ENCODE measurements at regions not wholly inside any gene's neighbourhood (a gene's known extent, or its start where the extent isn't known, plus 50 kb on each side); places are given as distances from the start of the nearest gene placed in this dataset.
"Not testable (repeated sequence)": the region's sequence is repeated elsewhere in the genome, so short reads cannot be mapped to it uniquely, and the experiment has no call there.

GRCh38 chr1:228669242-228669585 lies 66.1 kb upstream of the RHOU start:
- Histone ChIP-seq H3K4me1 (peaks cover 13% of the 10 kb centered on the region), H3K9me3 (replicated peaks) (no peaks in the 10 kb centered on the region), H3K36me3 (no peaks in the 10 kb centered on the region), H3K27ac (replicated peaks) (no peak overlapping the region), H3K27me3 (ENCODE audit: low read depth) (no peaks in the 10 kb centered on the region), H3K4me3 (no peak overlapping the region)
- intact Hi-C loops (cut with micrococcal nuclease) = loop anchor here (10.0 kb wide), 1 partner anchor 566 kb away; no protein-coding TSS in a partner anchor
- TF ChIP-seq, protein P1, sequence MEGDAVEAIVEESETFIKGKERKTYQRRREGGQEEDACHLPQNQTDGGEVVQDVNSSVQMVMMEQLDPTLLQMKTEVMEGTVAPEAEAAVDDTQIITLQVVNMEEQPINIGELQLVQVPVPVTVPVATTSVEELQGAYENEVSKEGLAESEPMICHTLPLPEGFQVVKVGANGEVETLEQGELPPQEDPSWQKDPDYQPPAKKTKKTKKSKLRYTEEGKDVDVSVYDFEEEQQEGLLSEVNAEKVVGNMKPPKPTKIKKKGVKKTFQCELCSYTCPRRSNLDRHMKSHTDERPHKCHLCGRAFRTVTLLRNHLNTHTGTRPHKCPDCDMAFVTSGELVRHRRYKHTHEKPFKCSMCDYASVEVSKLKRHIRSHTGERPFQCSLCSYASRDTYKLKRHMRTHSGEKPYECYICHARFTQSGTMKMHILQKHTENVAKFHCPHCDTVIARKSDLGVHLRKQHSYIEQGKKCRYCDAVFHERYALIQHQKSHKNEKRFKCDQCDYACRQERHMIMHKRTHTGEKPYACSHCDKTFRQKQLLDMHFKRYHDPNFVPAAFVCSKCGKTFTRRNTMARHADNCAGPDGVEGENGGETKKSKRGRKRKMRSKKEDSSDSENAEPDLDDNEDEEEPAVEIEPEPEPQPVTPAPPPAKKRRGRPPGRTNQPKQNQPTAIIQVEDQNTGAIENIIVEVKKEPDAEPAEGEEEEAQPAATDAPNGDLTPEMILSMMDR (IDR thresholded peaks at IDR 0.05; ENCODE audit: borderline replicate concordance) = no peak
- no peak for DNase-seq

DNA sequence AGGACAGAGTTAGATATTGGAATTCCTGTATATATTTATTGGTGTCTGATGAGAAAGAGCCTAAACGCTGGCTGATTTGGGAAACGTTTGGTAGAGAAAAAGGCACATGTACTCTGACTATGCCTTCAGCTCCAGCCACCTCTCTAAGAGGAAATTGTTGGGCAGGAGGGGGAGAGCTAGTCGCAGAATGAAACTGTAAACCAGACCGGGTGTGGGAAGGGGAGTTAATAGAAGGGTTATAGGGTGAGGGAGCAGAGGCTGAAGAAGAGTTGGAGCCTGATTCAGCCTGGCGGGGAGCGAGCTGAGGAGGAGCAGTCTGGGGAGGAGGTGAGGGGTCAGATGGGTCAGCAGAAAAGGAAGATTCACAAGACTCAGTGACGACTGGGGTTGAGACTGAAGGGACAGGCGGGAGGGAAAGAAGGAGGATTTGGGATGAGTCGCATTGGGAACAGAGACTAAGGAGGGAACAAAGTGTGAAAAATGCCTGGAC lies 54.2 kb upstream of the RHOU start:
- H3K4me3 ChIP-seq; DNase-seq; H3K9me3 ChIP-seq (replicated peaks); intact Hi-C loops (cut with micrococcal nuclease); H3K36me3 ChIP-seq; H3K27ac ChIP-seq (replicated peaks): not testable (repeated sequence)
- H3K27me3 ChIP-seq (ENCODE audit: low read depth) = peaks cover 14% of the 10 kb centered on the region
- H3K4me1 ChIP-seq = peaks cover 14% of the 10 kb centered on the region

- TF ChIP-seq, protein P1 (IDR thresholded peaks at IDR 0.05; ENCODE audit: borderline replicate concordance) = no peak
Observed at GRCh38 chr1:228683428-228683827, 51.9 kb upstream of the RHOU start.

DNA sequence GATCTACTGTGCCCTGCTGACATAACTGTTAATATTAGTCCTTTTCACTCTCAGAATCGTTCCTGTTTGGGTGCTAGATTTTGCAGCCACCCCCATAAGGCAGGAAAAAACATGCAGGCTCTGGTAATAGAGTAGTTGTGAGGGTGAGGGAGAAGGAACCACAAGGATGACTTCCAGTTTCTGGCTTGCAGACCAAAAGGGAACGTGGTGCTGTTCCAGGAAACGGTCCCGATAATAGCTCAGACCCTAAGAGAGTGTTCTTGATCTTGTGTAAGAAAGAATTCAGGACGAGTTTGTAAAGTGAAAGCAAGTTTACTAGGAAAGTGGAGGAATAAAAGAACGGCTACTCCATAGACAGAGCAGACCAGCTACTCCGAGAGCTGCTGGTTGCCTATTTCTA lies 50.7 kb upstream of the RHOU start:
- Histone ChIP-seq H3K27me3 (ENCODE audit: low read depth) (peaks cover 14% of the 10 kb centered on the region), H3K4me1 (peaks cover 14% of the 10 kb centered on the region), H3K9me3 (replicated peaks) (no peaks in the 10 kb centered on the region), H3K4me3 (no peak overlapping the region), H3K27ac (replicated peaks) (peak overlapping the region; percentile 66), H3K36me3 (no peaks in the 10 kb centered on the region)
- TF ChIP-seq, protein P1 (IDR thresholded peaks at IDR 0.05; ENCODE audit: borderline replicate concordance) = no peak
- intact Hi-C loops (cut with micrococcal nuclease) = no loop called here
- no peak for DNase-seq

More at GRCh38 chr1:228683428-228683827, 51.9 kb upstream of the RHOU start:
- intact Hi-C loops (cut with micrococcal nuclease) = no loop called here
- Histone ChIP-seq H3K4me1 (peaks cover 14% of the 10 kb centered on the region), H3K27me3 (ENCODE audit: low read depth) (peaks cover 14% of the 10 kb centered on the region), H3K9me3 (replicated peaks) (no peaks in the 10 kb centered on the region), H3K27ac (replicated peaks) (no peak overlapping the region), H3K4me3 (no peak overlapping the region), H3K36me3 (no peaks in the 10 kb centered on the region)
- no peak for DNase-seq

- peaks cover 14% of the 10 kb centered on the region for H3K4me1 ChIP-seq
- H3K27me3 ChIP-seq (ENCODE audit: low read depth) = peaks cover 14% of the 10 kb centered on the region
- TF ChIP-seq, protein P1 (IDR thresholded peaks at IDR 0.05; ENCODE audit: borderline replicate concordance) = no peak
- H3K36me3 ChIP-seq = no peaks in the 10 kb centered on the region
- H3K4me3 ChIP-seq = no peak overlapping the region
- no peaks in the 10 kb centered on the region for H3K9me3 ChIP-seq (replicated peaks)
- H3K27ac ChIP-seq (replicated peaks) = peak overlapping the region; percentile 66
- no peak for DNase-seq
- intact Hi-C loops (cut with micrococcal nuclease) = no loop called here
Observed at GRCh38 chr1:228685081-228685660, 50.1 kb upstream of the RHOU start.
